GM18868 (cell line): ENCODE measurements at regions not wholly inside any gene's neighbourhood (a gene's known extent, or its start where the extent isn't known, plus 50 kb on each side); places are given as distances from the start of the nearest gene placed in this dataset.
A peak's percentile ranks its signal among the peaks of the same experiment; 100 is the strongest.
"Not testable (repeated sequence)": the region's sequence is repeated elsewhere in the genome, so short reads cannot be mapped to it uniquely, and the experiment has no call there.

Experiments
- ATAC-seq: cut with Tn5 transposase; IDR thresholded peaks from one replicate; pipeline ENCODE4 v1.9.1; 2021; ENCODE audit warnings: mild to moderate bottlenecking, moderate library complexity; ENCODE audit not compliant: unreplicated experiment

- ATAC-seq: no peak
Observed at GRCh38 chr5:163115011-163115410, 322.4 kb upstream of the CCNG1 start.

- ATAC-seq: not testable (repeated sequence)
Observed at GRCh38 chr5:163116618-163117017, 320.8 kb upstream of the CCNG1 start.

GRCh38 chr5:163134061-163134460, 303.3 kb upstream of the CCNG1 start:
- ATAC-seq: no peak

GRCh38 chr5:163135849-163136248, 301.5 kb upstream of the CCNG1 start:
- peak; percentile 53 for ATAC-seq

- no peak for ATAC-seq
Observed at GRCh38 chr5:163161512-163161911, 275.9 kb upstream of the CCNG1 start.

- no peak for ATAC-seq
Observed at GRCh38 chr5:163162645-163163044, 274.8 kb upstream of the CCNG1 start.

- peak; percentile 60 for ATAC-seq
Observed at GRCh38 chr5:163163858-163164257, 273.5 kb upstream of the CCNG1 start.

- ATAC-seq: no peak
Observed at GRCh38 chr5:163165277-163165676, 272.1 kb upstream of the CCNG1 start.

GRCh38 chr5:163170161-163170560, 267.2 kb upstream of the CCNG1 start:
- ATAC-seq: not testable (repeated sequence)

- ATAC-seq: peak; percentile 61
Observed at GRCh38 chr5:163172540-163173338, 264.7 kb upstream of the CCNG1 start.

- no peak for ATAC-seq
Observed at GRCh38 chr5:163177971-163178370, 259.4 kb upstream of the CCNG1 start.

GRCh38 chr5:163185315-163185714, 252.1 kb upstream of the CCNG1 start:
- no peak for ATAC-seq

- no peak for ATAC-seq
Observed at GRCh38 chr5:163189023-163189553, 248.3 kb upstream of the CCNG1 start.

GRCh38 chr5:163190283-163190682, 247.1 kb upstream of the CCNG1 start:
- peak; percentile 96 for ATAC-seq

- ATAC-seq: peak; percentile 66
Observed at GRCh38 chr5:163190784-163191183, 246.6 kb upstream of the CCNG1 start.

- ATAC-seq: no peak
Observed at GRCh38 chr5:163193886-163194285, 243.5 kb upstream of the CCNG1 start.

GRCh38 chr5:163205645-163206044, 231.8 kb upstream of the CCNG1 start:
- ATAC-seq: no peak

GRCh38 chr5:163221581-163221980, 215.8 kb upstream of the CCNG1 start:
- ATAC-seq: no peak

- no peak for ATAC-seq
Observed at GRCh38 chr5:163222982-163223381, 214.4 kb upstream of the CCNG1 start.

- ATAC-seq: no peak
Observed at GRCh38 chr5:163244445-163244987, 192.9 kb upstream of the CCNG1 start.

GRCh38 chr5:163245584-163245983, 191.8 kb upstream of the CCNG1 start:
- ATAC-seq: no peak

GRCh38 chr5:163248333-163248732, 189.1 kb upstream of the CCNG1 start:
- ATAC-seq: no peak
